A673 (cell line): ENCODE measurements at regions not wholly inside any gene's neighbourhood (a gene's known extent, or its start where the extent isn't known, plus 50 kb on each side); places are given as distances from the start of the nearest gene placed in this dataset.

Experiments used
- EZH2 ChIP-seq: fragments of 200-600 bp; sonication (generic); IDR thresholded peaks from 2 replicates; pipeline ENCODE4 v1.6.1; 2017; ENCODE audit warnings: borderline replicate concordance, low read depth, mild to moderate bottlenecking, mixed read lengths, antibody characterized with exemption, low read length; ENCODE audit not compliant: poor library complexity, severe bottlenecking
- TF ChIP-seq, protein P1 (sequence below): fragments of 300-800, 200-600 bp; sonication (generic); conservative IDR thresholded peaks from 2 replicates; pipeline ENCODE4 v1.5.1; 2017; ENCODE audit warnings: low read depth, mild to moderate bottlenecking, antibody characterized with exemption, low read length, moderate library complexity, mixed read lengths

DNA sequence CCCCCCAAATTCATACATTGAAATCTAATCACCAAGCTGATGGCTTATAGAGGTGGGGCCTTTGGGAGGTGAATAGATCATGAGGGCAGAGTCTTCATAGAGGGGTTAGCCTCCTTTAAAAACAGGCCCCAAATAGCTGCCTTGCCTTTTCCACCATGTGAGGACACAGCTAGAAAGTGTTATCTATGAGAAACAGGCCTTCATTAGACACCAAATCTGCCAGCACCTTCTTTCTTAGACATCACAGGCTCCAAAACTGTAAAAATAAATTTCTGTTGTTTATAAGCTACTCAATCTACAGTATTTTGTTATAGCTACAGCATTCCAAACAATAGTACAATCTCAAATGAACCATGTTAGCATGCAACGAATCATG is 459.3 kb upstream of the GCFC2 start:
- TF ChIP-seq, protein P1, sequence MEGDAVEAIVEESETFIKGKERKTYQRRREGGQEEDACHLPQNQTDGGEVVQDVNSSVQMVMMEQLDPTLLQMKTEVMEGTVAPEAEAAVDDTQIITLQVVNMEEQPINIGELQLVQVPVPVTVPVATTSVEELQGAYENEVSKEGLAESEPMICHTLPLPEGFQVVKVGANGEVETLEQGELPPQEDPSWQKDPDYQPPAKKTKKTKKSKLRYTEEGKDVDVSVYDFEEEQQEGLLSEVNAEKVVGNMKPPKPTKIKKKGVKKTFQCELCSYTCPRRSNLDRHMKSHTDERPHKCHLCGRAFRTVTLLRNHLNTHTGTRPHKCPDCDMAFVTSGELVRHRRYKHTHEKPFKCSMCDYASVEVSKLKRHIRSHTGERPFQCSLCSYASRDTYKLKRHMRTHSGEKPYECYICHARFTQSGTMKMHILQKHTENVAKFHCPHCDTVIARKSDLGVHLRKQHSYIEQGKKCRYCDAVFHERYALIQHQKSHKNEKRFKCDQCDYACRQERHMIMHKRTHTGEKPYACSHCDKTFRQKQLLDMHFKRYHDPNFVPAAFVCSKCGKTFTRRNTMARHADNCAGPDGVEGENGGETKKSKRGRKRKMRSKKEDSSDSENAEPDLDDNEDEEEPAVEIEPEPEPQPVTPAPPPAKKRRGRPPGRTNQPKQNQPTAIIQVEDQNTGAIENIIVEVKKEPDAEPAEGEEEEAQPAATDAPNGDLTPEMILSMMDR, result no peak
- no peak for TF ChIP-seq EZH2
